Heart right ventricle (tissue), 16 donors: ENCODE measurements at regions not wholly inside any gene's neighbourhood (a gene's known extent, or its start where the extent isn't known, plus 50 kb on each side); places are given as distances from the start of the nearest gene placed in this dataset.

Experiments
- ATAC-seq, 8 donors: fragments of 200-7000 bp; cut with Tn5 transposase; one replicate each; pipeline ENCODE4 v1.9.1; 2020; ENCODE audit warnings: mild to moderate bottlenecking in 8 of 8, moderate library complexity in 8 of 8, moderate number of reproducible peaks in 1 of 8
- DNase-seq, 2 donors: peaks; one replicate each; pipeline ENCODE4 v3.0.0-alpha.2; 2020
- H3K27ac ChIP-seq, 10 donors: fragments of 200-600 bp; sonication (generic) in 2 of 10; one replicate each; pipeline versions ENCODE4 v1.5.0 to v1.8.0; 2020 to 2022; ENCODE audit warnings: mild to moderate bottlenecking in 3 of 10
- H3K27me3 ChIP-seq, 7 donors: fragments of 200-600 bp; one replicate each; pipeline ENCODE4 v1.8.0; 2021 to 2022; ENCODE audit warnings: mild to moderate bottlenecking in 2 of 7
- H3K36me3 ChIP-seq, 9 donors: fragments of 200-600 bp; sonication (generic) in 1 of 9; one replicate each; pipeline versions ENCODE4 v1.5.0 to v1.8.0; 2020 to 2022; ENCODE audit warnings: mild to moderate bottlenecking in 2 of 9
- H3K4me1 ChIP-seq, 9 donors: fragments of 200-600 bp; sonication (generic) in 1 of 9; one replicate each; pipeline versions ENCODE4 v1.5.0 to v1.8.0; 2020 to 2022; ENCODE audit warnings: mild to moderate bottlenecking in 4 of 9
- H3K4me3 ChIP-seq, 10 donors: fragments of 200-600 bp; sonication (generic) in 2 of 10; one replicate each; pipeline versions ENCODE4 v1.5.0 to v1.8.0; 2020 to 2022; ENCODE audit warnings: mild to moderate bottlenecking in 7 of 10, moderate library complexity in 2 of 10
- H3K9me3 ChIP-seq, 11 donors: fragments of 200-600 bp in 10 of 11; sonication (generic) in 2 of 11; one replicate each; pipeline versions ENCODE4 v1.5.0 to v1.8.0; 2013 to 2022; ENCODE audit warnings: mild to moderate bottlenecking in 2 of 11, control low read depth in 1 of 11, moderate library complexity in 1 of 11
- WGBS, 2 donors: extraction: QIAGEN DNeasy Blood & Tissue Kit; methylation state at CpG; one replicate each; pipeline ENCODE4 v1.1.7; 2013; ENCODE audit warnings: inconsistent platforms in 1 of 2; 5-methylcytosine and 5-hydroxymethylcytosine counted together
- intact Hi-C, 10 donors: fragments of 100-400 bp; cut with DNase I; formaldehyde crosslinking; loops; one replicate each; pipeline versions ENCODE4 v1.11.1 to v1.14.2; 2022
- TF ChIP-seq, protein P1 (sequence below), 9 donors: fragments of 200-600 bp; sonication (generic) in 2 of 9; IDR thresholded peaks; one replicate each; pipeline versions ENCODE4 v1.5.0 to v1.8.0; 2021 to 2022; ENCODE audit warnings: antibody characterized with exemption in 9 of 9, mild to moderate bottlenecking in 5 of 9, moderate library complexity in 1 of 9
- donor health status: Arrhythmogenic right ventricular cardiomyopathy.
- donor health status: ischemic (EF 13 %, LVEDD 7.1; RV severe dilation, severe dysfunction).
- donor health status: healthy with polysubstance abuse.
- donor health status: DM: no; HTN: yes; CAD: no.
- donor health status: DM: no; HTN: no; CAD: no.
- donor health status: ischemic (EF 25% LVEDD 6.9; RV normal size, moderate dysfunction).
- donor health status: ischemic (EF 25% LVEDD 5.7; RV mildly dilated, moderate dysfunction).
- donor health status: healthy.
- donor health status: DM: yes; HTN: yes; CAD: no.
- donor health status: Ischemic cardiomyopathy.
- donor health status: ischemic (EF 35%, LVEDD 5.7; RV mildly dilated, moderate dysfunction).
- donor health status: nonischemic (EF 11% LVEDD 7.7; RV severe dilation, severe dysfunction).
- donor health status: DM: yes; HTN: yes; CAD: no.
- donor health status: PGD.
- donor health status: ischemic (EF 29% LVEDD 5.4; RV normal size, mild dysfunction).
- donor health status: nonischemic (EF 23%, LVEDD 6.1; RV moderate dilation, normal function).

DNA sequence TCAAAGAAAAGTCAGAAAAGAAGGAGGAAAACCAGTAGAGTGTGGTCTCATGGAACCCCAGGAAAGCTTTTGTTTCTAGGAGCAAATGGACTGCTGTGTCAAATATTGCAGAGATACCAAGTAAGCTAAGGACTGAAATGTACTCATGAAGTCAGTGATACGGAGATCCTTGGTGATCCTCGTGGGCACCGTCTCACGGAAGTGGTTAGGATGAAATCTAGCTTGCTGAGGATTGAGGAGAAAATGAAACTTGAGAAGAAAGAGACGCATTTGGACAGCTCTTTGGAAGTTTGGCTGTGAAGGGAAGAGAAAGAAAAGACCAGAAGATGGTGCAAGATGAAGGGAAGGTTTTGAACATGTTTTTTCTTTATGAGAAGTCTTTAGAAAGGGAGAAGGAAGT lies 104.0 kb upstream of the CCND2 start:
- ATAC-seq, result no peak
- no peaks in the 10 kb centered on the region for H3K9me3 ChIP-seq
- H3K27ac ChIP-seq, result no peak overlapping the region
- H3K4me3 ChIP-seq, result no peak overlapping the region
- intact Hi-C loops, result loop anchor here in 1 of 10 donors (10.0 kb wide), 1 partner anchor 95 kb away; no protein-coding TSS in a partner anchor
- H3K4me1 ChIP-seq, result peaks cover 0 to 16% (median 0%) of the 10 kb centered on the region in 9 donors
- no peak for DNase-seq
- TF ChIP-seq, protein P1, sequence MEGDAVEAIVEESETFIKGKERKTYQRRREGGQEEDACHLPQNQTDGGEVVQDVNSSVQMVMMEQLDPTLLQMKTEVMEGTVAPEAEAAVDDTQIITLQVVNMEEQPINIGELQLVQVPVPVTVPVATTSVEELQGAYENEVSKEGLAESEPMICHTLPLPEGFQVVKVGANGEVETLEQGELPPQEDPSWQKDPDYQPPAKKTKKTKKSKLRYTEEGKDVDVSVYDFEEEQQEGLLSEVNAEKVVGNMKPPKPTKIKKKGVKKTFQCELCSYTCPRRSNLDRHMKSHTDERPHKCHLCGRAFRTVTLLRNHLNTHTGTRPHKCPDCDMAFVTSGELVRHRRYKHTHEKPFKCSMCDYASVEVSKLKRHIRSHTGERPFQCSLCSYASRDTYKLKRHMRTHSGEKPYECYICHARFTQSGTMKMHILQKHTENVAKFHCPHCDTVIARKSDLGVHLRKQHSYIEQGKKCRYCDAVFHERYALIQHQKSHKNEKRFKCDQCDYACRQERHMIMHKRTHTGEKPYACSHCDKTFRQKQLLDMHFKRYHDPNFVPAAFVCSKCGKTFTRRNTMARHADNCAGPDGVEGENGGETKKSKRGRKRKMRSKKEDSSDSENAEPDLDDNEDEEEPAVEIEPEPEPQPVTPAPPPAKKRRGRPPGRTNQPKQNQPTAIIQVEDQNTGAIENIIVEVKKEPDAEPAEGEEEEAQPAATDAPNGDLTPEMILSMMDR (IDR thresholded peaks at IDR 0.05), result no peak
- H3K36me3 ChIP-seq, result no peaks in the 10 kb centered on the region
- 90 to 91% methylated on average over 5 of the region's 5 CpGs for WGBS, 2 donors
- H3K27me3 ChIP-seq, result peaks cover 0 to 6% (median 0%) of the 10 kb centered on the region in 7 donors

DNA sequence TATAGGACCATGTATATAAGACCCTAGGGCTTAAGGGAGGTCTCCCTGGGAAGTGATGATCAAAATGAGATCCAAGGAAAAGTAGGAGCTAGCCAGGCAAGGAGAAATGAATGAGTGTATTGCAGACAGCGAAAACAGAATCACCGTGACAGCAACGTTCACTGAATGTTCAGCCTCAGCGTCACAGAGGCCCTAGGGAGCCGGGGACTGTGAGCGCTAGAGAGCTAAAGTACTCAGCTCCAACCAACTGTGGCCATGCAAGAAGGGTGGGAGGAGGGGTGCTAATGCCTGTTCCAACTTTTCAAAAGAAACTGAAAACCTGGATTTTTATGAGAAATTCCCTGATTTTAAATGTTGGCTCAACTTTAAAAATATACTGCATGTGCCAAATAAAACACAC lies 105.5 kb upstream of the CCND2 start:
- 67 to 75% methylated on average over 6 of the region's 6 CpGs for WGBS, 2 donors
- Histone ChIP-seq H3K36me3 (no peaks in the 10 kb centered on the region), H3K4me1 (peaks cover 0 to 21% (median 0%) of the 10 kb centered on the region in 9 donors), H3K4me3 (no peak overlapping the region), H3K9me3 (no peaks in the 10 kb centered on the region), H3K27ac (no peak overlapping the region), H3K27me3 (peaks cover 0 to 6% (median 2%) of the 10 kb centered on the region in 7 donors)
- ATAC-seq, result no peak
- TF ChIP-seq, protein P1 (IDR thresholded peaks at IDR 0.05), result no peak
- no peak for DNase-seq
- intact Hi-C loops, result loop anchor here in 1 of 10 donors (10.0 kb wide), 1 partner anchor 97 kb away; no protein-coding TSS in a partner anchor

DNA sequence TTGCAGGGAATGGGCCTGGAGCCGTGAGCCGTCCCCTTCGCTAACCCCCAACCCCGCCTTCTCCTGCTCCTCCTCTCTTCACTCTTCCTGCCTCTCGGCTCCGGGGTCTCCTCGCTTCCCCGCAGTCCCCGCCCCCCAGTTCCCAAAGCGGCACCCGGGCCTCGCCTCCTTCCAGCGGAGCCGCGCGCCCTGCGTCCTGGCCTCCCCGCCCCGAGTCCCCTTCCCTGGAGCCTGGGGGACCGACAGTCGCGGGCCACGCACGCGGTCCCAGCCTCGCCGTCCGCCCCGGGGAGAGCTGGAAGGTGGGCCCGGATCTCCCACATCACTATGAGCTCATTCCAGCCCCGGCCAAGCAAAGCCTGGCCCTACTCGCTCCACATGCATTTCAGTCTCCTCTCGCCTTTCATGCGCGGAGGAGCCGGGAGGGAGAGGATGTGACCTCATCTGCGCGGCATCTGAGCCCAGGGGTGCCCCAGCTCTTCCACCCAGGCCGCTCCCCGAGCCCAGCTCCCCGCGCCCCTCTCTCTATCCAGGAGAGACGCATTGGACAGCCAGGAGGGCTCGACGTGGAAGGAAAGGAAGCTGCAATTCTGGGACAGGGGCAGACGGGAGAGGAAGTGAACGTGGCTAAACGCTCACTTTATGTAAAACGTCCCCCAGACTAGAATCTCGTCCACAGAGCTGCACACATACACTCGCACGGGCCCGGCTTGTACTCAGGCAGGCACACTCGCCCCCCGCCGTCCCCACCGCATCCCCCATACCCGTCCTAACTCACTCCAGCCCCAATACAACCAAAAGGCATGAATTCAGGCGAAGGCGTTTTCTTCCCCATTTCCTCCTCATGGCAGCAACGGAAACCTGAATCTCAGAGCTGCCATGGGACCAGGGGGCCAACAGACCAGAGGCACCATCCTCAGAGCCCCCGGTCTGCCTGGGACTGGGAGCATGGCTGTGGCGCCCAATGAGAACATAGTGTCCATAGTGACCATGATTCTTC lies 108.7 kb upstream of the CCND2 start:
- Histone ChIP-seq H3K36me3 (no peaks in the 10 kb centered on the region), H3K27me3 (peaks cover 0 to 5% (median 0%) of the 10 kb centered on the region in 7 donors), H3K9me3 (no peaks in the 10 kb centered on the region), H3K27ac (peak overlapping the region in 8 of 10 donors; percentile 50 to 89 (median 60)), H3K4me3 (peak overlapping the region; percentile 10 to 59 (median 51)), H3K4me1 (peaks cover 0 to 16% (median 0%) of the 10 kb centered on the region in 9 donors)
- TF ChIP-seq, protein P1 (IDR thresholded peaks at IDR 0.05), result no peak
- DNase-seq (peak; percentile 53 to 62), ATAC-seq (peak; percentile 87 to 96 (median 94))
- 9 to 10% methylated on average over 63 of the region's 63 CpGs for WGBS, 2 donors
- intact Hi-C loops, result loop anchor here in 1 of 10 donors (10.0 kb wide), 1 partner anchor 100 kb away; no protein-coding TSS in a partner anchor

DNA sequence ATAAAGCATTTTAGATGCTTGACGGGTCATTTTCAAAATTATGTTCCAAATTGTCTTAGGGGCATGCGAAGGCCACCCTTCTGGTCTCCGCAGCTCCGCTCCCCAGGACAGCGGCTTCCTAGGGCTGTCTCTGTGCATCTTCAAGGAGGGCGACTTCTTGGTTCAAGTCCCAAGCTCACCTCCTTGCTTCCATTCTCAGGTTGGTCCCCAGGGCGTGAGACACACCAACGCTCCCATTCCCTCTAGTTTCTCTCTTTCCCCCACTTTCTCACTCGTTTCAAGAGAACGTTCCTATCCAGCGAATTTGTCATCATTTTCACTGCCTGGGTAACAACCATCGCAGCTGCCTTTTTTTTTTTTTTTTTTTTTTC lies 109.4 kb upstream of the CCND2 start:
- no peak for ATAC-seq

More for the DNA sequence above, 109.4 kb upstream of the CCND2 start:
- 53% methylated on average over 12 of the region's 12 CpGs for WGBS, 2 donors
- peaks cover 0 to 16% (median 0%) of the 10 kb centered on the region in 9 donors for H3K4me1 ChIP-seq
- H3K27me3 ChIP-seq, result peaks cover 0 to 5% (median 0%) of the 10 kb centered on the region in 7 donors
- peak overlapping the region in 9 of 10 donors; percentile 29 to 59 (median 52) for H3K4me3 ChIP-seq
- H3K27ac ChIP-seq, result peak overlapping the region in 5 of 10 donors; percentile 50 to 89 (median 65)
- intact Hi-C loops, result loop anchor here in 1 of 10 donors (10.0 kb wide), 1 partner anchor 101 kb away; no protein-coding TSS in a partner anchor
- H3K9me3 ChIP-seq, result no peaks in the 10 kb centered on the region
- TF ChIP-seq, protein P1 (IDR thresholded peaks at IDR 0.05), result no peak
- no peaks in the 10 kb centered on the region for H3K36me3 ChIP-seq
- no peak for DNase-seq
